ACHN (cell line): ENCODE measurements at regions not wholly inside any gene's neighbourhood (a gene's known extent, or its start where the extent isn't known, plus 50 kb on each side); places are given as distances from the start of the nearest gene placed in this dataset.

Experiments used
- DNase-seq: peaks from one replicate; pipeline ENCODE4 v3.0.0-alpha.2; 2015
- in situ Hi-C: cut with HindIII; loops from 2 replicates; pipeline ENCODE4 v1.10.0; 2017; ENCODE audit warnings: low sequenced_read_pairs, low pct_ligation_motif_present, low pct_unique_long_range_greater_than_20kb

DNA sequence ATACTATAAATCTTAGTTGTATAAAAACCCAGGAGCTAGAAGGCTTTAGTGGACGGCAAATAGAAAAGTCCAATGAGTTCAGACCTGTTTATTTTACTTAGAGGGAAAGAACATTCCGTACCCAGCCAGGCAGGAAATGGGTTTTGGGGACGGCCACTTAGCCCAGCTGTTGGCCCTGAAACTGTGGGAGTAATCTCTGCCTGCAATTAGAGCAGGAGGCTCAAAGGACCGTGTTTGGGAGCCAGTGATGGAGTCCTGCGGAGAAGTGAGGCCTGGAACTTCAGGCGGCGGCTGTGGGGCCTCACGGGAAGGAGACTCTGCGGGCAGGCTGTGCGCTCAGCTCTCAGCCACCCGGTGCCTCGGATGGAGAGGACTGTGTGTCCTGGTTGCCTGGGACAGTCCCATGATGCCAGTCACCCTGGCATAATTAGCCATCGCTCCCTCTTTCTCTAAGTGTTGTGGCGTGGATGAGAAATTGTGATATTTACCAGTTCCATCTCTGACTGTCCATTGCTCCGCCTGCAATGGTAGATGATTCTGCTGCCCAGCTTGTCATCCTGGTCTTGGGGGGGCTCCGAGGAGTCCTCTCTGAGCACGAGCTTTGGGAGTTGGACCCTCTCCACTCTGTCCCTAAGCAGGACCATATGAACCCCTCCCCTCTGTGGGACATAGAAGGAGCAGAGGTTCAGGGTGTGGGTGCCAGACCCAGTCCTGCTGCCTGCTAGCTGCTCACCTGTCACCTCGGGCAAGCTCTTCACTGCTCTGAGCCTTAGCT lies 530.3 kb downstream of the TBC1D22A start:
- in situ Hi-C loops, result no loop called here
- no peak for DNase-seq

DNA sequence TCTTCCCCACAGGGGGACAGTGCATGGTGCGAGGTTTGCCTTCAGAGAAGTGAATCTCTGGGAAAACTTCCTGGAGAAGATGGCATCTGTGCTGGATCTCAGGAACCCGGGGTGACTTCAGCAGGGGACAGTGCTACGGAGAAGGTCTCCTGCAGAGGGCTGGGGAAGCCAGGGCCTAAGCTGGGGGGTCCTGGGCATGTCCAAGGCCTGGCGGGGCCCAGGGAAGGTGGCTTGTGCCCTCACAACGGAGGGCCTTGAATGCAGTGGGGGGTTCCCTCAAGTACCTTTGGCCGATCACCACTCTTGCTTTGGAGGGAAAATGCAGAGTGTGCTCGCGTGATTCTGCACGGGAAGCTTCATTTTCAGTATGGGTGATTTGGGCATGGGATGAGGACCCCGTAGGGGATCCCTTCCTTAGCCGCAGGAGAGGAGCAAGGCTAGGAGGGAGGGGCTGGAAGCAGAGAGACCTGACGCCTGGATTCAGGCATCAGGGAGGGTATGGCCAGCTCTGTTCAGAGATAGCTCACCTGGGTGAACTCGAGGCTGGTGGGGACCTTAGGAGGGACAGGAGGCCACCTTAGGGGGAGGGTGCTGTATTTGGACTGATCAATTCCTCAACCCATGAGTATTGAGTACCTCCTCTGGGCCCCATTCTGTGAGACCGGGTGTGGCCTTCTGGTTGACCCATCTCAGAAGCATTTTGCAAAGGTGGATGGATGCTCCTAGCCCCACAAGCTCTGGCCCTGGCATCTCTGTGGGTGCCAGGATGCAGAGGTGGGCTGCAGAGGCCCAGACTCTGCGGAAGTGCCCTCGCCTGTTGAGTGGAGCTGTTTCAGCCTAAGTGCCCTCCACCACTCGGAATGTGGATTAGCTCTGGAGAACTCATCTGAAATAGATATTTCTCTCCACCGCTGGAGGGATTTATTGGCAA lies 529.4 kb downstream of the TBC1D22A start:
- in situ Hi-C loops, result no loop called here
- no peak for DNase-seq

DNA sequence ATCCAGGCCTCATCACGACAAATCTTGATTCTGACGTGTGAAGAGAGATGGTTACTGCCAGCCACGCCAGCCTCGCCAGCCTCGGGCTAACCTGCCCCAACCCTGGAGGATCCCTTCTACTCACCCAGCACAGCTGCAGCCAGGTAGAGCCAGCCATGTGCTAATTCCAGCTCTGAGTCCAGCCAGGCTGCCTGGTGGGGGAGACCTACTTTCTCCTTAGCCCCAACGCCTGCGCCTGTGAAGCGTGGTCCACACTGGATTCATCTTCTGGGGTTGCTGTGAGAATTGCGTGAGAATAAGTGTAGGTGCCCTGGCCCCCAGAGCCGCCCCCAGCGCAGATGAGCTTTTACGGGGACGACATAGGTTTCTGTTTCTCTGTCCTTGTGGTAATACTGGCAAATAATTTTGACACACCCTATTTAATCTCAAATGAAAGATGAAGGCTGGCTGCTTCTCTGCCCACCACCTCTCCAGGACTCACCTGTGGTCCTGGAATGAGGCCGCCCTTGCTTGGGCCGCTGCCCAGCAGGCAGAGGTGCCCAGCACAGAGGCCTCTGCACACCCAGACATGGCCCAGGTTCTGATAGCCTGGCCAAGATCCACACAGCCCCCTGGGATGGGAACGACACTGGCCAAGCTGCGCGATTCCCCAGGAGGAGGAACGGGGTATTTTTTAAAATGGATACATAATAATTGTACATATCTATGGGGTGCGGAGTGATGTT lies 528.4 kb downstream of the TBC1D22A start:
- in situ Hi-C loops, result no loop called here
- no peak for DNase-seq

DNA sequence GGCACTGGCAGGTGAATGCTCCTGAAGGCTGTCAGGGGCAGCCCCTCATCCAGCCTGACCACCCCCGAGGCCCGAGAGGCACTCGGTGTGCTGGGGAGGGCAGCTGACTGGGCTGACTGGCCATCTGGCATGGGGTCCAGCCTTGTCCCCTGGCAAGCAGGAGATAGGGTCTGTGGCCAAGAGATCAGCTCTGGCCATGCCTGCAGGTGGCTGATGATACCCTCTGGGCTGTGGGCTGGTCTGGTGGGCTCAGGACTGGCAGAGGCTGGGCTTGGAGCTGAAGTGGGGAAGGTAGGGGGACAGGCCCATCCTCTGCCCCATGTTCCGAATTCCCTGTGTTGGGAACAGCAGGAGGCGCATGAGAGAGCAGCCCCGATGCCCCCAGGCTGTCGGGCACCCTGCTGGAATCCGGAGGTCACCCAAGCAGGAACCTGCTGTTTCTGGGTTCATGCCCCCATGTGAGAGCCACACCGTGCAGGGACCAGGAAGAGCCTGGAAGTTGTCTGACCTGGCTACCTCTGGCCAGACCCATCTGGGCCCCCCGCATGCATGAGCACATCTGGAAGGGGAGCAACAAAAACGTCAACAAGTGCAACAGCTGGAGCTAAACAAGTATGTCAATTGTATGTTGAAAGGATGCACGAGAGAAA lies 527.0 kb downstream of the TBC1D22A start:
- no peak for DNase-seq
- in situ Hi-C loops, result no loop called here

DNA sequence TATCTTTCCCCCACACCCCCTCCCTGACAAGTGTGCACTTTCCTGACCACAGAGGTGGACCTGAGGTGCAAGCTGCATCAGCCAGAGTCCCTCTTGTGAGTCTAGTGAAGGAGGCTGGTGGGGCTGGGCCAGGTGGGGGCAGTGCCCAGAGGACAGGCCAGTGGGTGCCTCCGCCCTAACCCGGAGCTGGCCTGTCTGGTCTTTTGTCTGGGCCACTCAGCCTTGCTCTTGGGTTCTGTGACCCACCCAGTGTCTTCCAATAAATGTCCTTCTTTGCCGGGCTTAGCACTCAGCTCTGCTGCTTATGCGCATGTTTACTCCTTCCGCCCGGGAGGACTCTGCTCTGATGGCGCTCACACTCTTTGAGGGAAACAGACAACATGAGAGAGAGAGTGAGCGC lies 526.2 kb downstream of the TBC1D22A start:
- no peak for DNase-seq
- in situ Hi-C loops, result no loop called here

DNA sequence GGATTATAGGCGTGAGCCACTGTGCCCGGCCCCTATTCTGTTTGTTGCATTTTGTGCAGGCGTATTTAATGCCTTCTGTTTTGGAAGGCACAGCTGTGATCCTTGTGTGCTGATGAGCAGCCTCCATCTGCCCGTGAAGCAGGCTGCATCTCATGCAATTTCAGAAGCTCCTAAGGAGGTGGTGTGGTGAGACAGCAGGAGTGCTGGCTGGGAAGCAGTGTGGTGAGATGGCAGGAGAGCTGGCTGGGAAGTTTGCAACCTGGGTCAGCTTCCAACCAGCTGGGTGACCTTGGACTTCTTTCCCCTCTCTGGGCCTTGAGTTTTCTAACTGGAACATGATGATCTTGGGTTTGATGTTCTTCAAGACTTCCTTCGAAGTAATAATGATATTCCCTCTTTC lies 525.1 kb downstream of the TBC1D22A start:
- DNase-seq, result no peak
- in situ Hi-C loops, result no loop called here

DNA sequence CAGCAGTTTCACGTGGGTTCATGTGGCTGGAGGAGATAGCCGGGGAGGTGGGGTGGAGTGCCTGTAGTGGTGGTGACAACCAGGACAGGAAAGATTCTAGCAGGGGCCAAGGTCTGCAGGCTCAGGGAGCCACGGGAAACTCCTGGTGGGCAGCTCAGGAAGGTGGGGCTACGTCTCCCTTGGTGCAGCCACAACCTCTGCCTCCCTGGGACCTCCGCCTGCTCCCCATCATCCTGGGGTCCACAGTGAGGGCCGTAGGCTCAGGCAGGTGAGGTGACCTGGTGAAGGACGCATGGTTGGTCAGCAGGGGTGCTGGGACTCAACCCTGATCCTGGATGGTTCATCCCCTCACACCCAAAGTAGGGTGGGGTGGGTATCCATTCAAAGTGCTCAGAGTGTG lies 524.1 kb downstream of the TBC1D22A start:
- DNase-seq, result no peak
- in situ Hi-C loops, result no loop called here

DNA sequence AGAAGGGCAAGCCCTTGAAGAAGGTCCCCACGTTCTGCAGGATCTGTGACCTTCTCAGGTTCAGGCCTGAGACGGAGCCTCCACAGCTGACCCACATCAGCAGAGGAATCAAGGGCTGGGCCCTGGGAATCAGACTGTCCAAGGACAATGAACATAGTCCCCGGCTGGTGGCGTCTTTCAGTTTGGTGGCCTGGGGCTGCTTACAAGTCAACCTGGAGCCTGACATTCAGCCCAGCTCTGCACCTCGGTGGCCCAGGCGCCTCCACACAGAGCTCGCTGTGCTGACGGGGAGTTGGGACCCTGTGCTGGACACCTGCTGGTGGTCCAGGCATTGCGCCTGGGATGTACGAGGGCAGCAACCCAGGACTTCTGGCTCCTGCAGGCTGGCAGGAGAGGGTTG lies 523.5 kb downstream of the TBC1D22A start:
- DNase-seq, result no peak
- in situ Hi-C loops, result no loop called here

DNA sequence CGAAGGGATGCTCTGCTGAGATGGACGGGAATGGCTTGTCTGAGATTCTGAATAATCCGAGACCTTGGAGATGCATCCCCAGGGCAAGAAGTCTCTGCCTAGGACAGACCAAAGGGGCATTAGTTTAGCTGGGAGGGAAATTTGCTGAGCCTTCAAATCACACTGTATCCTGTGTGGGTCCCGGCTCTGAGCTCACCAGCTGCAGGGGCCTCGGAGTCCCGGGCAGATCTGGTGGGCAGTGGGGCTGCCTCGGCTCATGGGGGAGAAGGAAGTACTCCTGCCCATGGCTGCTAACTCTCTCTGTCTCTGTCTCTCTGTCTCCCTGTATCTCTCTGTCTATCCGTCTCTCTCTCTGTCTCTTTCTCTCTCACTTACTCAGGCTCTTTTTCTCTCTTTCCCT lies 522.4 kb downstream of the TBC1D22A start:
- in situ Hi-C loops, result no loop called here
- DNase-seq, result no peak

DNA sequence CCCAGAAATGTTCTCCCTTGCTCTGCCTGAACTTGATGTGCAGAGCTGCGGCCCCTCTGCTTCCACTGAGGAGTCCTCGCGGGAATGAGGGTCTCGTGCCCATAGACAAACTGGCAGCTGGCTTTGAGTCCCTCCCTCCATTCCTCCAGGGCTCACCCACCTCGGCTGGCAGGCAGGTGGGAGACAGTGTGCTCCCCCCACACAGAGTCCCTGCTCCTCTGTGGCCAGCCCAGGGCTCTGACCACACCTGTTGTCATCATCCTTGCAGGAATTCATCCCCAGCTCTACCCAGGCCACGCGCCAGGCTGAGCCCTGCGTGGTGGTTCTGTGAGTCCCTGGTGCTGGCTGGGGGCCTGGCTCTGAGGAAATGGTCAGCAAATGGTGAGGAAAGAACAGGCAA lies 521.9 kb downstream of the TBC1D22A start:
- in situ Hi-C loops, result no loop called here
- no peak for DNase-seq

DNA sequence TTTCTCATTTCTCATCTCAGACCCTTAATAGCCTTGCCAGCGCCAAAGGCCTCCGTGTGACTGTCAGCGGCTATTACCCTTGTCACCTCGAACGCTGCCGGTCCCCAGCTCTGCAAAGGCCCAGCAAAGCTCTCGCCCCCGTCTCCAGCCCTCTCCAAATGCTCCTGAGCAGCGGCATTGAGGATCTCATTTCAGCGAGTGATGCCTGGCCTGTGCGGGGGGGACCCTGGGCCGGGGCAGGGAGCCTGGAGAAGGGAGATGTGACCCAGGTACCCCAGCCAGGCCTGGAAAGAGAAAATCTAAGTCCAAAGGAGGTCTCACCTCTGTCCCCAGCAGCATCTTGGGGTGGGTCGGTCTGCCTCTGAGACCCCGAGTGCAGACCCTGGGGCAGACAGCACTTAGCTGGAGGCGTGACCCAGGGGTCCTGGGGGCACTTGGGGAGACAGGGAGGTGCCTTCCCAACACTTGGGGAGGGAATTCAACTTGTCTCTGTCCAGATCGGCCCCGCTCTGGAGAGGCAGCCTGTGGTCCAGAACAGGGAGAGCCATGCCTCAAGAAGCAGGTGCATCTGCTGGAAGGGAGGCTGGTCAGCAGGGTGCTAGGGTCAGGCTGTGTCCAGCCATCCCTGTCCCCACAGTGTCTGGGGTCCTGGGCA lies 521.3 kb downstream of the TBC1D22A start:
- no peak for DNase-seq
- in situ Hi-C loops, result no loop called here

DNA sequence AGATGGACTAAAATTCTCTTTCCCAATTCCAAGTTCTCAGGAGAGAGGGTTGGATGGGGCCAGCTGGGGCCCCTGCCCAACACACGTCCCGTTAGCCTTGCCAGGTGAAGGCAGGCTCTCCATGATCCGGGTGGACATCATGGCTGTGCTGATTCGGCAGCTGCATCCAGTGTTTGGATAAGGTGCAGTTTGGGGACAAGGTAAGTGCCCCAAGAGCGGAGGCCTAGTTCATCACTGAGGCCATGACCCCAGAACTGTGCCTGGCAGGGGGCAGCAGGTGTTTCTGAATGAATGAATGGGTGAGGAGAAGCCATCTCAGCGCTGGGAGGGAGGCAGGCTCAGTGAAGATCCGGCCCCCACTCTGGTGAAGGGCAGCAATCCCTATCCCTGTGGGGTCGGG lies 520.4 kb downstream of the TBC1D22A start:
- in situ Hi-C loops, result no loop called here
- no peak for DNase-seq

DNA sequence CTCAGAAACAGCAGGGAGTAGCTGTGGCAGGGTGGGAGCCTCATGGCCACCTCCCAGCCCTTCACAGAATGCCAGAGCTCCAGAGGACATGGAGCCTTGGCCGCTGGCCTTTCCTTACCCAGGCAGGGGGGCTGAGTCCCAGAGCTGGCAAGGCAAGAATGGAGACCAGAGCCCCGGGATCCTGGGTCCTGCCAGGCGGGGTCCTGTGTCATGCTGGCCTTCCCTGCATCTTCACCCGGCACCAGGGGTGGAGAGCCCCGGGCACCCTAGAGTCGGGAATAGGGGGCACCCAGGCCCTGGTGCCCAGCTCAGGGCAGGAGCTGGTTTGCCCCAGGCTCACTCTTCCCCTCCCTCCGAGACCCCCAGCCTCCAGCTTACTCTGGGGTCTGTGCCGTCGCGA lies 519.9 kb downstream of the TBC1D22A start:
- DNase-seq, result no peak
- in situ Hi-C loops, result no loop called here

DNA sequence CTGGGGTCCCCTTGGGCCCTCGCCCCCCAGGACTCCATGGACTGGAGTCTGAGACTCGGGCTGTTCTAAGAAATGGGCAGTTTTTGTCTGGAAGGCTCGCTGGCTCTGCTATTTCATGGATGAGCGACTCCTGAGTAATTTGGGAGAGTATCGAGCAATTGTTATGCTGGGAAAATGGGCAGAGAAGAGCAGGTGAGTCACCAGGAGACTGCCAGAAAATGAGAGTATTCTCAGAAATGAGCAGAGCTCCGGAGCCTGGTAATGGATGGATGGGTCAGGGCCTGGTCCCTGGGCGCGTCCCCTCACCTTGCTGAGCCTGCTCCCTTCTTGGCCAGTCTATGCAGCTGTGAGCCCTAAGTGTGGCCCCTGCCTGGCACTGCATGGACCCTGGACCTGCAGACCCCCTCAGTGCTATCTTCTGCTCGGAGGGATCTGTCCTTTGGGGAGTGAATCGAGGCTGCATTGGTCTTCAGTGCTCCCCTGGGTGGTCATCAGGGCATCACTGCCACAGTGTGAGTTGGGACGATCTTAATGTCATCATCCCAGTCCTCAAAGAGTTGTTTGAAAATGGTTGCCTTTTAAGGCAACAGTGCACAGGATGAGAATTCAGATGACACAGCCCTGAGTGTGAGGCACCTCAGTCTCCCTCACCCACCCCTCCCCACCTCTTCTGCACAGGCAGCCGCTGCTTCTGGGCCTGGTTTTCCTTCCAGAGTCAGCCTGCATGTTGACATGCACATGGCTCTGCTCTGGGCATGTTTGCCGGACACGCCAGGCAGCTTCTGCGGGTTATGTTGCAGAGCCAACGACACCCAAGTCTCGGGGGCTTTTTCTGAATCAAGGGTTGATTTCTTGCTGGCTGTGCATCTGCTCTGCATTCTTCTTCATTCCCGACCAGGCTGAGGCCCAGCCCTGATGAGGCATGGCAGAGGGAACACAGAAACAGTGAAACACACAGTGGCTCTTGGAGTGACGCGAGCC lies 519.0 kb downstream of the TBC1D22A start:
- in situ Hi-C loops, result no loop called here
- peak; percentile 25 for DNase-seq

DNA sequence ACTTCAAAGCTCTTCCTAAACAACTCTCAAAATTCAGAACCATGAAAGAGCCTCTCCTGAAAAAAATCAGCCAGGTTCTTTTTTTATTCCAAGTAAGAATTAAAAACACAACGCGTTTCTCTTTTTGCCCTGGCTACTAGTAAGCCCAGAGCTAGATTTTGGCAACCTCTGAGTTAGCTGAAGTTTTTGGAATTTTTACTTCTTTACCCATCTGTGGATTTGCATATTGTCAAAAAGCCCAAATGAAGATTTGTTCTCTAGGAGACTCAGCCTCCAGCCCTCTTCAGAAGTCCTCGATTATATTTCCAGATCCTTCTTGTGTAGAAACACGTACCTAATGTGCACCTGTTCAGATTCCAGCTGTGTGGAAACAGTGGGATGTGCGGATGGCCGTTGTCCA lies 517.9 kb downstream of the TBC1D22A start:
- DNase-seq, result no peak
- in situ Hi-C loops, result no loop called here

DNA sequence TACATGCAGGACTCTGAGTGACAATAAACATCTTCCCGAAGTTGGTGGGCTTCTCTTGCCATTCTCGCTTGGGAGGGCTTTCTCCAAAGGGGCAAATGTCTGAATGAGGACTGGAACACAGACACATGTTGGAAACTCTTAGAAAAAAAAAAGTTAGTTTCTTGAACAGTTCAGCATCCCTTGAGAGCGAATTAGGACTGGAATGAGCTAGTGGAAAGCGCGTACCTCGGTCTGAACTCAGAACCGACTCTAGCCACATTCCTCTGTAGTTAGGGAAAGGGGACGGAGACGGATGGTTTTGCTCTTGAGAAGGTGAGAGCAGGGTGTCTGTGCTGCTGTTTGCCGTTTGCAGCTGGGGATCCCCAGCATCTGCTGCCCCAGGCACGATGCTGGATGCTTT lies 517.3 kb downstream of the TBC1D22A start:
- DNase-seq, result no peak
- in situ Hi-C loops, result no loop called here

DNA sequence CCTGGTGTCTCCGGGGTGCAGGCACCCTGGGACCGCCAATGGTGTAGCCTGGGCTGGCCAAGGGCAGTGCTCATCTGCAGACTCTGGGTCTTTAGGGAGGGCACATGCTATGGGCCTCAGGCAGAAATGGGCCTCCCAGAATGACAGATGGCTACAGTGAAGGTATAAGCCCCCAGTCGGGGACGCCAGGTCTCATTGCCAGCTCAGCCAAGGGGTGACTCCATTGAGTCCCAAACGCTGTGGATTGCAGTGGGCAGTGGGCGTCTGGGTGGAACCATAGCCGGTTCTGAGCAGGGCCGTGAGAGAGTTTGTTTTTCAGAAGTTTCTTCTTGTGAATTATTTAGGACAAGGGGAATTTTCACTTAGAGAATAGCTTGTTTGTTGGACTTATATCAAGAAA lies 516.9 kb downstream of the TBC1D22A start:
- in situ Hi-C loops, result no loop called here
- no peak for DNase-seq
